GM06990 (cell line): ENCODE measurements at regions not wholly inside any gene's neighbourhood (a gene's known extent, or its start where the extent isn't known, plus 50 kb on each side); places are given as distances from the start of the nearest gene placed in this dataset.

Experiments
- DNase-seq: peaks from one replicate; pipeline ENCODE4 v3.0.0-alpha.2; 2011; ENCODE audit not compliant: insufficient read length; ENCODE audit errors: extremely low read depth
- H3K27me3 ChIP-seq: replicated peaks from 2 replicates; pipeline ENCODE4 v1.6.0; 2011; ENCODE audit warnings: low read length; ENCODE audit not compliant: control insufficient read depth, insufficient read depth
- H3K36me3 ChIP-seq: 2 replicates; pipeline ENCODE4 v1.5.1; 2011; ENCODE audit warnings: low read length; ENCODE audit not compliant: control insufficient read depth, insufficient read depth
- H3K4me3 ChIP-seq: replicated peaks from 2 replicates; pipeline ENCODE4 v1.5.1; 2011; ENCODE audit warnings: low read depth, mild to moderate bottlenecking, control low read depth, low read length
- CTCF ChIP-seq: IDR thresholded peaks from 2 replicates; pipeline ENCODE4 v1.5.1; 2011; ENCODE audit warnings: low read length, control low read depth, mild to moderate bottlenecking, inconsistent platforms; ENCODE audit not compliant: insufficient read depth, poor library complexity, severe bottlenecking

GRCh38 chr14:49984424-49984823 is 91.5 kb downstream of the ARF6 start:
- TF ChIP-seq CTCF, result no peak
- Histone ChIP-seq H3K4me3 (no peak overlapping the region), H3K36me3 (no peaks in the 10 kb centered on the region), H3K27me3 (no peaks in the 10 kb centered on the region)
- DNase-seq, result no peak

DNA sequence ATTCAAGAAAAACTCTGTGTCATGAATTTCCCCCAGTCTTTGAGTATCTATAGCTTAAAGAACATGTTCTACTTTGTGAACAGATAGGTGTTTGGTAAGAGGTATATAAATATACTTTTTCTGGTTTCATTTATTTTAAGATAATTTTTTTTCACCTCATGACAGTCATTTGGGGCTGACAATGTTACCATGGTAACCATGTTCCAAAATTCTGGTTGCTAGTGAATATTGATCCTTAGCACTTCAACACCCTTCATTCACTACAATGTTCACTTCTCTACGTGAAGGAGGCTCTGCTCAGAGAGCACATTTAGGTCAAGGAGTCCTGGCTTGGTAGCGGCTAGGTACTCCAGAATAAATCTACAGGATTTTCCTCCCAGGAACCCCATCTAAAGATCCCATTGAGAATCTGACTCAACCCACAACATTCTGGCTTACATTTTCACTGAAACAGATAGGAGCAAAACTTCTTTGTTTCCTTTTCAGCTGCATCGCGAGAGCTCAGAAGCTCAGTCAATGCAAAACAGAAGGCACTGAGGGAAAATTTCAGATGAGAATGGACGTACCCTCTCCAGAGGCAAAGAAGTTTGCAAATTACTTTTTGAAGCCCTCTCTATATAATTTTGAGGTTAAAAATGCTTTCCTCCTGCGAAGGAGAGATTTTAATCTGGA is 93.6 kb downstream of the ARF6 start:
- Histone ChIP-seq H3K27me3 (no peaks in the 10 kb centered on the region), H3K36me3 (no peaks in the 10 kb centered on the region), H3K4me3 (no peak overlapping the region)
- no peak for TF ChIP-seq CTCF
- no peak for DNase-seq

DNA sequence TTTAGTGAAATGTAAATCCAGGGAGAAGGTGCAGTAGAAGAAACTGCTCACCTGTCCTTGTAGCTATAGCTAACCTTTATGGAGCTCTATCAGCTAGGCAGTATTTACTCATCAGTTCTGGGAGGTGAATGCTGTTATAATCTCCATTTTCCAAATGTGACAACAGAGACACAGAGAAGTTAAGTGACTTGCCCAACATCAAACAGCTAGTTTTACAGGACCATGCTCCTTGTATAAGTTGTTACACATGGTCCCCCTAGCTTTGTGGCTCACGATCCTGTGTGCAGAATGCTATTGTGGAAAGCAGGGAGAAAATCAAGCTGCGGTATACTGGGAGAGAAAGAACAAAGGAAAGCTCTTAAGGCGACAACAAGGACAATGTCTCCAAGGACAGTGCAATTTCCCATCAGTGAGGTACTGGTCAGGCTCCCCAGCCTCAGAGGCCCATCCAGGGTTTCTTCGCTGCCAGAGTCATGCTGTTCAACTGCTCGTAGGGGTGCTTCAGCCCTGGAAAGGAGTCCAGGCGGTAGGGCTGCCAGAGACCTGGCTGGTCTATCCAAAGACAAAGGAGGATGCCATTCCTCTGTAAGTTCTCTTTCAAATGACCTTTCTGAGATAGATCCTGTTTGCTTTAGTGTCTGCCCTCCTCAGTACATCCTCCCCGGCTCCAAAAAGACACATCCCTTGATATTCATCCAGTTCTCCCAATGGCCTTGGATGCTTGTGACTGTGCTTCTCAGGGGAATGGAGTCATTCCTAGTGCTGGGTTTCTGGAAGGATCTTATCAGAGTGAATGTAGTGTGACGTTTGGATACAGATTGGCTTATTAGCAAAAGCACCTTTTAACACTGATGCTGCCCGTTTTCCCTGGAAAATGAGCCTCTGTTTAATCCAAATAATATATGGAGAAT is 95.5 kb downstream of the ARF6 start:
- DNase-seq, result no peak

DNA sequence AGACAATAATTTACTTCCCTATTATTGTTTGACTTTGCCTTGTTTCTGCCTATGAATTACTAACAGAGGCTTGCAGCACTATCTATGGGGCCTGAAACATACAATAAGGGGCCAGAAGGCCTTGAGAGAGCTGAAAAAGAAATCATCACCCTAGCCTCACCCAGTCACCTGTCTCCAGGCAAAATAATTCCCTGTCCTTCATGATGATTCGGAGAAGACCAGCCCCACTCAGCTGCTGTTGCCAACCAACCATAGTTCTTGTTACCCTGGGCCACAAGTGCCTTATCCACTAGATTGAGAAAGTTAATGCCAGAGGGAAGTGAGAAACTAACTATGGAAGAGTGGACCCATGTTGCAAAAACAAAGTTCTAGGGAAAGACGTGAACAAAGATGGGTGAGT is 97.1 kb downstream of the ARF6 start:
- Histone ChIP-seq H3K4me3 (no peak overlapping the region), H3K27me3 (no peaks in the 10 kb centered on the region), H3K36me3 (no peaks in the 10 kb centered on the region)
- no peak for DNase-seq
- no peak for TF ChIP-seq CTCF

More for the DNA sequence above, 95.5 kb downstream of the ARF6 start:
- H3K27me3 ChIP-seq, result no peaks in the 10 kb centered on the region
- H3K36me3 ChIP-seq, result no peaks in the 10 kb centered on the region
- no peak for TF ChIP-seq CTCF
- H3K4me3 ChIP-seq, result no peak overlapping the region

- no peak for TF ChIP-seq CTCF
- no peak overlapping the region for H3K4me3 ChIP-seq
- H3K27me3 ChIP-seq, result no peaks in the 10 kb centered on the region
- no peaks in the 10 kb centered on the region for H3K36me3 ChIP-seq
- no peak for DNase-seq
These were observed 98.6 kb downstream of the ARF6 start for GRCh38 chr14:49991491-49991890.
